NCI-H345 treated with DMSO at 0.1 percent for 48 hours (cell line): ENCODE measurements at regions not wholly inside any gene's neighbourhood (a gene's known extent, or its start where the extent isn't known, plus 50 kb on each side); places are given as distances from the start of the nearest gene placed in this dataset.
"Not testable (repeated sequence)": the region's sequence is repeated elsewhere in the genome, so short reads cannot be mapped to it uniquely, and the experiment has no call there.

Experiments
- DNase-seq: peaks from one replicate; lab custom pipeline; 2025; ENCODE audit not compliant: unreplicated experiment; lab: John Stamatoyannopoulos, UW

- DNase-seq = no peak
These were observed 51.2 kb upstream of the LBX1 start for GRCh38 chr10:101280511-101280910.

DNA sequence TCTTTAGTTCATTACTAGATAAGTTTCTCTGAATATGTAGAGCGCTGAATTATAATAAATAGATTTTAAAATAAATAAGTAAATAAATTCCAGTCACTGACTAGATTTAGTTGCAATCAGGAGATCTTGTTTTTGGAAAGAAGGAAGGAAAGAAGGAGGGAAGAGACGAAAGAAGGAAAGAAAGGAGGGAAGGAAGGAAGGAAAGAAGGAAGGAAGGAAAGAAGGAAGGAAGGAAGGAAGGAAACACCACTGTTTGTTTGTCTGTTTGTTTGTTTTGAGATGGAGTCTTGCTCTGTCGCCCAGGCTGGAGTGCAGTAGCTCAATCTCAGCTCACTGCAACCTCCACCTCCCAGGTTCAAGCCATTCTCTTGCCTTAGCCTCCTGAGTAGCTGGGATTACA lies 51.7 kb upstream of the LBX1 start:
- not testable (repeated sequence) for DNase-seq

DNA sequence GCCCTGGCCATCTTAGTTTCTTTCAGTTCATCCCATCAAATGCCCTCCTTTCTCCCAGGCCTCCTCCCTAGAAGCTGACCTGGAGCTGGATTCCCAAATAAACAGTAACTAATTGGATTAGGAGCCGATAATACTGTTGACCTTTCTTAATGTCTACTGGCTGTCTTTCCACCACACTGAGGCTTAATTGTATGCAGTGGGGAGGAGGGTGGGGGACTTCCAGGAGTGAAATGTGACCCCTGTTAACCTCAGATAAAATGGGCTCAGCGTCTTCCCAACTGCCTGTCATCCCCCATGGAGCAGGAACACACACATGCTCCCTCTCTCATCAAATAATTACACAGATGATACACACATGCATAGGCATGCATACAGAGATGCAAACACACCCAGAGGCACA lies 53.7 kb upstream of the LBX1 start:
- no peak for DNase-seq

- no peak for DNase-seq
These were observed 54.5 kb upstream of the LBX1 start for GRCh38 chr10:101283762-101284100.

- no peak for DNase-seq
These were observed 55.0 kb upstream of the LBX1 start for GRCh38 chr10:101284101-101284743.

- DNase-seq = no peak
These were observed 55.6 kb upstream of the LBX1 start for GRCh38 chr10:101284744-101285463.

GRCh38 chr10:101285519-101286070 lies 56.3 kb upstream of the LBX1 start:
- DNase-seq = peak; percentile 11

GRCh38 chr10:101286248-101287046 lies 57.2 kb upstream of the LBX1 start:
- no peak for DNase-seq

DNA sequence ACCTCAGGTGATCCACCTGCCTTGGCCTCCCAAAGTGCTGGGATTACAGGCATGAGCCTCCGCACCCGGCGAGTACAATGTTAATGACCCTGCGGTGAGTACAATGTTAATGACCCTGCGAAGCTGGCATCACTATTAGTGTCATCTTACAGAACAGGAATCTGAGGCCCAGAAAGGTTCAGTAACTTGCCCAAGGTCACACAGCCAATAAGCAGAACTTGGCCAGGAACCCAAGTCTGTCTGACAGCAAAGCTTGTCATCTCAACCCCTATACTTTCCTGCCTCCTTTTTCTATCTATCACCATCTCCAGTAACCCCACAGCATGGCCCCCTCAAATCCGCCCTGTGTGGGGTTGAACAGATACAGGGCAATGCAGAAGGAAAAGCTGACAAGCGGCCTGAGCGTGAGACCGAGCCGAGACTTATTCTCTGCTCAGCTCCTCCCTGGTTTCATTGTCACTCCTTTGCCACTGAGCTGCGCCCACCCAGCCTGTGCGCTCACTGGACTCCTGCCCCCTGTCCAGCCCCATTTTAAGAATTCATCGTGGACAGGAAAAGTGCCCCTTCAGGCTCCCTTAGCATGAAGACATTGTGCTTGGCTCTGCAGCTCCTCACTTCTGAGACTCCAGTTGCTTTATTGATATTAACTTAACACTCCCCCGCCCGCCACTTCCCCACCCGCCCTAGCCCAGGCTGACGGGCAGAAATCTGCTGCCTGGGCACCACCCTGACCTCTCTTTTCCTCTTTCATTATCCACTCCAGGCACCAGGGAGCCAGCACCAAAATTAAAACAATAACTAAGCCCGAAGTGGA lies 58.1 kb upstream of the LBX1 start:
- no peak for DNase-seq

DNA sequence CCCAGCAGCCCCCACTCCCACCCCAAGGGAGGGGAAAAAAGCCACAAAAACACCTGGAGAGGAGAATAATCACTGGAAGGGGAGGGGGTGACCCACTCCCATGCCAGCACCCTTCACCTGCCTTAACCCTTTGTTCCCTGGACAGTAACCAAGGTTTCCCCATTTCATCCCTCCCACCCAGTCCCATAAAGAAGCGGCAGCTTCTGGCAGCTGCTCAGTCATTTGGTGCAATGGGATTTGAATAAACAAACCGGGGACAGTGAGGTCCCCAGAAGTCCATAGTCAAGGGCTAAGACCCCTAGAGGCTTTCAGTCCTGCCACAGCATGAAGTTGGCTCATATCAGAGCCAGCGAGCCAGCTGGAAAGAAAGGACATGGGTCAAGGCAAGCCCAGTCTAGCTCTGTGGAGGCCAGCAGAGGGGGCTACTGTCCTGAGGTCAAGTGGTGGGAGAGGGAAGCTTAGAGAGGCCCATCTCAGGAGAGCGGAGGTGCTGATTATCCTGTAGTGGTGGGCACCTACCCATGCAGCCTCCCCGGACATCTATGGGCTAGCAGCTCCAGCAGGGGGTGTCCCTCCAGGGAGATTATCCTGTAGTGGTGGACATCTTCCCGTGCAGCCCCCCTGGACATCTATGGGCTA lies 58.9 kb upstream of the LBX1 start:
- DNase-seq = no peak

- no peak for DNase-seq
These were observed 60.3 kb upstream of the LBX1 start for GRCh38 chr10:101289541-101289940.

DNA sequence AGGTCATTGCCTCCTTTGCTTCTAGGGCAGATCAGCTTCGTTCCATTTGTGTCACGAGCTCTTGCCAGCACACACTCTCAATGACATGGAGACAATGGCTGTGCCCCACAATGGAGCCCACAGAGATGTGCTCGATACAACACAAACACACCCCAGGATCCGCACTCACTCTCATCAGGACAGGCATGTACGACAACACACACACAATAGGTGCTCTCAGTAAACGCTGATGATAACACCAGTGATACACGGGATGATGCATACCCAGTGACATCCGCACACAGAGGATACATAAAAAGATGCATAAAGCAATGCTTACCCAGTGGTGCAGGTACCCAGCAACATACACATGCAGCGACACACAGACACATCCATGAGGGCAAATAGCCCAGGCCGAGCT lies 61.2 kb upstream of the LBX1 start:
- peak; percentile 63 for DNase-seq

DNA sequence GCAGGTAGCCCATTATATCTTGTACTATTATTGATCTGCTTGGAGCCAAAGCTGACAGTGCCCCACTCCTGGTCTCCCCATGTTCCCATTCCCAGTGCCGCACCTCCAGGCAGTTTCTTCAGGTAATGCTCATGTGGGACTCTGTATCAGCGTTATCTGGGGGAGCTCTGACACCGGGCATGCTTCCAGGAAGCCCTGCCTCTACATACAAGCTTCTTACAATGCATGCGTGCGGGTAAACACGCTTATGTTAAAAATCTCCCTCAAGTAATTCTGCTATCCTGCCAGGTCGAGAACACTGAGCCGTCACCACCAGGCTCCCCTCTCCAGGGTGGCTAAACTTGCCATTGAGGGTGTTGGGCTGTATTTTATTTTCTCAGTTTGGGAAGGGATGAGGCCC lies 61.6 kb upstream of the LBX1 start:
- DNase-seq = no peak

DNA sequence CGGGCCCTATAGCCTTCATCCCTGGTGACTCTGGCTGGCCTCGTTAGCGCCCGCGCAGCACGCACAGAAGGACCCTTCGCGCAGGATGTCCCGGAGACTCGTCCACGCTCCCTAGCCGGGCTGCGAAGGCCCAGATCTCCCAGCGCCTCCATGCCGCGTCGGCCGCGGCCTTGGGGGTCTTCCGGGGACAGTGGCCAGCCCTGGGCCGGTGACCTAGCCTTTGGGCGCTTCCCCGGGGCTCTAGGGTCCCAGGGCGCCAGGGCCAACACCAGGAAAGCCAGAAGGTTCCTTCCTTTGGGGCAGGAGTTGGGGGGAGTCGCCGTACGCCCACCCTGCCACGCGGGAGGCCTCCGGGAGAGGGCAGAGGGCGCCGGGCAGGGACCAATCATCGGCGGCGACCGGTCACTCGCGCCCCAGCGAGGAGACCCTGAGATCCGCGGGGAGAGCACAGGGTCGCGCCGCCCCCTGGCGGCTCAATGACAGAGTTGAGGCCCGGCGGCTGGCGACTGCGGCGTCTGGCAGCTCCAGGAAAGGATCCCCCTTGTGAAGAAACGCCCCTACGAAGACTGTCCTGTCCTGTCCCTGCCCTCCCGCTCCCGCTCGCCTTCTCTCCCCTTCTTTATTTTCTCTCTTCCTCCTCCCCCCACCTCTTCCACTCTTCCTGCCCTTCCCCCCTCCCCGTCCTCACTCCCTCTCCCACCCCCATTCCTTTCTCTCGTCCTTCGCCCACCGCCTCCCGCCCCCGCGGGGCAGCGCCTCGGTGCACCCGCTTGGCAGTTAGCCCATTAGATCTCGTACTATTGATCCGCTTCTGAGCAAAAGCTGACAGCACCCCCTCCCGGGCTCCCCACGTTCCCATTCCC lies 62.3 kb upstream of the LBX1 start:
- DNase-seq = peak; percentile 13

DNA sequence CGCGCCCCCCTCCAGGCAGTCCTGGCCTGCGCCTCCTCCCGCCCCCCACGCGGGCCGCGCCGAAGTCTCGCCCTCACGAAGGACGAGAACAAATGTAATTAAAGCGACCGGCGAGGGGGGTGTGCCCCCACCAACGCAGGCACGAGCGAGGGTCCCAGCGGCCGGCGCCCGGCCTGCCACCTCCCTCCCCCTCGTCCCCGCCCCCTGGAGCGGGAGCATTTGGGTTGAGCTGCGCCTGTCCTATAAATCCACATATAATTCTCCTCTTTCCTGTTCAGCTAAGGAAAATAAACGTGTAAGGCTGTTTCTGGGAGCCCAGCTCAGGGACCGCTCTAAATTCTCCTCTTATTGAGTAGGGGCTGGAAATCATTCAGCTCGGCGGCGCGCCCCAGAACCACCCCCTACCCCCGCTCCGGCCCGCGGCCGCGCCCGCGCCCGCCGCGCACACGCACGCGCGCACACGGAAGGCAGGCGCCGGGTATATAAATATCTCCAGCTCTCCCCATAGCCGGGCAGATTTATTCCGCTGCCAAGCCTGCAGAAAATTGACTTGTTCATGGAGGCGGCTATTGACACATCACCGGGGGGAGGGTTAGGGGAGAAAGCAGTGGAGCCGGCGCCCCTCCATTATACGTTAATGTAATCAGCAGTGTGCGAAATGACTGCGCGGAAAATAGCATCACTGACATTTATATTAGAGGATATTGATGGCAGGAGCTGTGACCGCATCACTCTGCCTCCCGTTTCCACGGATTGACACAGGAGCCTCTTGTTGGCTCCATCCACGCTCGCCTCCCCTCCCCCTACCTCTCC lies 61.6 kb upstream of the BTRC start:
- DNase-seq = peak; percentile 4

- DNase-seq = no peak
These were observed 60.8 kb upstream of the BTRC start for GRCh38 chr10:101293007-101293723.

DNA sequence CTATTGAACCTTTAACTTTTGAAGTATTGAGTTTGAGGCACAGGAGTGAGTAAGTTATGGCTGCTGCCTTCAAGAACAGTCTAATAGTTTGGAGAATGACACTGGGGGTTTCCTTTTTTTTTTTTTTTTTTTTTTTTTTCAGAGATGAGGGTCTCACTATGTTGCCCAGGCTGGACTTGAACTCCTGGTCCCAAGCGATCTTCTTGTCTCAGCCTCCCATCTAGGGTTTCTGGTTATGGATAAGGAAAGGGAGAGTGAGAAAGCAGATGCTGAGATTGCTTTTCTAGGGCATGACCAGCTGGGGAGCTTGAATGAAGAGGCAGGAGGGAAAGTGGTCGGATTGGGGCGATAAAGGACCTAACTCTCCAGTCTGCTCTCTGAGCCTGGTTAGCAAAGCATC lies 59.9 kb upstream of the BTRC start:
- no peak for DNase-seq

DNA sequence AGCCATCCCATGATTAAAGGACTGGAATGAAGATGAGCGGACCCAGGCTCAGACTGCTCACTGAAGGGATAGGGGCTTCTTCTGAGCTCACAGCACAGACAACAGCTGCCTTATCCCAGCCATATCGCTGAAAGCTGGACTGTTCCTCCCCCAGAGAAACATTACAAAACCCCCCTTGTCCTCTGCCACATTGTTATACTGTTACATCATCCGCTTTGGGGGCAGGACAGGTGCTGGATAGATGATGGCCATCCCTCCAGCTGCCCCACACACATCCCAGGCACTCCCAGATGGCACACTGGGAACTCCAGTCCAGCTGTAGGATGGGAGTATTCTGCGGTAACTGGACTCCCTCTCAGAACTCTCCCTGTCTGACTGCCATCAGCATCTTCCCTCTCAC lies 58.7 kb upstream of the BTRC start:
- no peak for DNase-seq
